HCT116 (cell line): ENCODE measurements at regions not wholly inside any gene's neighbourhood (a gene's known extent, or its start where the extent isn't known, plus 50 kb on each side); places are given as distances from the start of the nearest gene placed in this dataset.

Source experiments
- ATAC-seq: fragments of 200-7000 bp; cut with Tn5 transposase; 2 replicates; pipeline ENCODE4 v1.9.1; 2020; ENCODE audit warnings: mild to moderate bottlenecking, moderate library complexity
- BruUV-seq: library from RNA; stranded (reverse); fragments of 400-500 nt; replicated peaks from 2 replicates; lab custom pipeline; 2021; lab: Mats Ljungman, UMichigan
- CTCF ChIA-PET: fragments of 300-600 bp; sonication (Branson Sonifier 250); formaldehyde crosslinking; loops from one replicate; lab custom pipeline; 2021; ENCODE audit warnings: antibody characterized with exemption; lab: Charles Lee
- POLR2A ChIA-PET: fragments of 300-600, 350-600 bp; sonication (Branson Sonifier 250); formaldehyde crosslinking; loops from one replicate; lab custom pipeline; 2021; ENCODE audit warnings: antibody characterized with exemption; lab: Charles Lee
- RAD21 ChIA-PET, 2 experiments: fragments of 300-600 bp; sonication (Branson Sonifier 250); formaldehyde crosslinking; loops; one replicate each; lab custom pipeline; 2023; ENCODE audit warnings: low total read pairs in 2 of 2; ENCODE audit not compliant: uncharacterized antibody in 2 of 2, unreplicated experiment in 2 of 2, low non-redundant PET in 1 of 2; lab: Charles Lee
- DNase-seq: peaks from one replicate; pipeline ENCODE4 v3.0.0-alpha.2; 2010; ENCODE audit warnings: low read depth, low spot score
- H2AFZ ChIP-seq: fragments of 200-600 bp; shearing (Covaris generic), sonication (generic); 2 replicates; pipeline ENCODE4 v1.6.1; 2017; ENCODE audit warnings: low read depth, mixed run types, mixed read lengths, antibody characterized with exemption, low read length; ENCODE audit not compliant: poor library complexity, severe bottlenecking
- H3K27ac ChIP-seq: 2 replicates; pipeline ENCODE4 v1.5.1; 2012; ENCODE audit warnings: low read depth, low read length
- H3K27me3 ChIP-seq: fragments of 200-600 bp; sonication (generic); 2 replicates; pipeline ENCODE4 v1.6.1; 2016; ENCODE audit warnings: mixed run types, low read length, mixed read lengths; ENCODE audit not compliant: insufficient read depth
- H3K36me3 ChIP-seq, 2 experiments: fragments of 200-500 bp in 1 of 2; fragments of 200-600 bp in 1 of 2; sonication (Bioruptor generic) in 1 of 2; sonication (generic) in 1 of 2; 2 replicates each; pipeline versions ENCODE4 v1.5.1 to v1.6.1; 2014 to 2016; ENCODE audit warnings: low read length in 2 of 2, inconsistent platforms in 1 of 2, mixed read lengths in 1 of 2, mixed run types in 1 of 2; ENCODE audit not compliant: insufficient read depth in 2 of 2, control insufficient read depth in 1 of 2
- H3K4me1 ChIP-seq, 2 experiments: fragments of 200-600 bp in 1 of 2; sonication (generic) in 1 of 2; 2 replicates each; pipeline versions ENCODE4 v1.5.1 to v1.6.1; 2012 to 2017; ENCODE audit warnings: low read length in 2 of 2, inconsistent platforms in 1 of 2, mild to moderate bottlenecking in 1 of 2, mixed read lengths in 1 of 2, mixed run types in 1 of 2, moderate library complexity in 1 of 2; ENCODE audit not compliant: insufficient read depth in 2 of 2, control insufficient read depth in 1 of 2
- H3K4me2 ChIP-seq: fragments of 200-600 bp; sonication (generic); 2 replicates; pipeline ENCODE4 v1.6.1; 2017; ENCODE audit warnings: mixed run types, low read length, mixed read lengths
- H3K4me3 ChIP-seq, 2 experiments: fragments of 200-600 bp in 1 of 2; sonication (generic) in 1 of 2; replicated peaks in 1 of 2; 2 replicates each; pipeline ENCODE4 v1.5.1; 2011 to 2016; ENCODE audit warnings: low read length in 2 of 2, control low read depth in 1 of 2, low read depth in 1 of 2, mild to moderate bottlenecking in 1 of 2, mixed read lengths in 1 of 2, mixed run types in 1 of 2
- H3K79me2 ChIP-seq: fragments of 200-600 bp; sonication (generic); 2 replicates; pipeline ENCODE4 v1.6.1; 2017; ENCODE audit warnings: mild to moderate bottlenecking, mixed run types, low read length, moderate library complexity, mixed read lengths; ENCODE audit not compliant: insufficient read depth
- H3K9ac ChIP-seq: fragments of 200-600 bp; sonication (generic); 2 replicates; pipeline ENCODE4 v1.6.1; 2016; ENCODE audit warnings: low read length, mixed read lengths
- H3K9me2 ChIP-seq: fragments of 200-600 bp; sonication (generic), shearing (Covaris generic); 2 replicates; pipeline ENCODE4 v1.6.1; 2017; ENCODE audit warnings: mixed run types, mild to moderate bottlenecking, moderate library complexity; ENCODE audit not compliant: insufficient read depth
- H3K9me3 ChIP-seq, 2 experiments: fragments of 200-500 bp in 1 of 2; fragments of 200-600 bp in 1 of 2; sonication (Bioruptor generic) in 1 of 2; sonication (generic) in 1 of 2; 2 replicates each; pipeline ENCODE4 v1.6.1; 2014 to 2017; ENCODE audit warnings: low read length in 2 of 2, mixed read lengths in 2 of 2, inconsistent platforms in 1 of 2, low read depth in 1 of 2, mild to moderate bottlenecking in 1 of 2, mixed run types in 1 of 2, moderate library complexity in 1 of 2; ENCODE audit not compliant: control insufficient read depth in 1 of 2, insufficient read depth in 1 of 2
- H4K20me1 ChIP-seq: fragments of 200-600 bp; sonication (generic), shearing (Covaris generic); 2 replicates; pipeline ENCODE4 v1.6.1; 2017; ENCODE audit warnings: mixed run types, mild to moderate bottlenecking, moderate library complexity; ENCODE audit not compliant: insufficient read depth
- ATF3 ChIP-seq: IDR thresholded peaks from 2 replicates; pipeline ENCODE4 v1.6.1; 2012
- CTCF ChIP-seq, 3 experiments: fragments of 200-600 bp in 1 of 3; sonication (generic) in 1 of 3; IDR thresholded peaks in 2 of 3; conservative IDR thresholded peaks in 1 of 3; 2 replicates each; pipeline ENCODE4 v1.5.1; 2012 to 2017; ENCODE audit warnings: low read depth in 2 of 3, low read length in 2 of 3, antibody characterized with exemption in 1 of 3, borderline replicate concordance in 1 of 3, control low read depth in 1 of 3, mild to moderate bottlenecking in 1 of 3, mixed read lengths in 1 of 3, mixed run types in 1 of 3, moderate library complexity in 1 of 3; ENCODE audit not compliant: insufficient read depth in 1 of 3
- EGR1 ChIP-seq: IDR thresholded peaks from 2 replicates; pipeline ENCODE4 v1.6.1; 2012; ENCODE audit warnings: low read depth
- ELF1 ChIP-seq: IDR thresholded peaks from 2 replicates; pipeline ENCODE4 v1.6.1; 2012; ENCODE audit warnings: low read depth, borderline replicate concordance
- EZH2 ChIP-seq: fragments of 200-600 bp; sonication (generic); IDR thresholded peaks from 2 replicates; pipeline ENCODE4 v1.6.1; 2017; ENCODE audit warnings: antibody characterized with exemption, mixed run types
- EZH2phosphoT487 ChIP-seq: fragments of 200-600 bp; IDR thresholded peaks from 2 replicates; pipeline ENCODE4 v1.6.1; 2018; ENCODE audit warnings: antibody characterized with exemption, borderline replicate concordance
- FOSL1 ChIP-seq: IDR thresholded peaks from 2 replicates; pipeline ENCODE4 v1.6.1; 2012; ENCODE audit warnings: low read depth
- JUND ChIP-seq: IDR thresholded peaks from 2 replicates; pipeline ENCODE4 v1.6.1; 2012
- MAX ChIP-seq: IDR thresholded peaks from 2 replicates; pipeline ENCODE4 v1.6.1; 2012
- POLR2A ChIP-seq: IDR thresholded peaks from 2 replicates; pipeline ENCODE4 v1.7.0; 2011; ENCODE audit warnings: borderline replicate concordance; ENCODE audit not compliant: insufficient read depth, insufficient read length; ENCODE audit errors: extremely low read depth
- RAD21 ChIP-seq: IDR thresholded peaks from 2 replicates; pipeline ENCODE4 v1.6.1; 2012; ENCODE audit warnings: low read depth, mild to moderate bottlenecking
- REST ChIP-seq: IDR thresholded peaks from 2 replicates; pipeline ENCODE4 v1.6.1; 2012; ENCODE audit warnings: low read depth
- SP1 ChIP-seq: IDR thresholded peaks from 2 replicates; pipeline ENCODE4 v1.6.1; 2012; ENCODE audit warnings: low read depth
- ZFX ChIP-seq: fragments of 450-650 bp; IDR thresholded peaks from 2 replicates; pipeline ENCODE4 v1.6.1; 2017
- ZNF274 ChIP-seq: fragments of 200-500 bp; sonication (Bioruptor generic); IDR thresholded peaks from 2 replicates; pipeline ENCODE4 v1.6.1; 2014; ENCODE audit warnings: mild to moderate bottlenecking, low read depth, low read length, inconsistent platforms
- intact Hi-C: fragments of 100-400 bp; cut with micrococcal nuclease; formaldehyde crosslinking; loops from 2 replicates; pipeline ENCODE4 v1.10.0; 2022

GRCh38 chr4:19806865-19807264 is 444.8 kb upstream of the SLIT2 start (continued):
- TF ChIP-seq CTCF (IDR thresholded peaks at IDR 0.05 in 2 of 3, conservative IDR thresholded peaks at IDR 0.05 in 1 of 3; ENCODE audit: borderline replicate concordance in 1 of 3, insufficient read depth in 1 of 3, low read depth in 2 of 3, low read length in 2 of 3) (no peak), FOSL1 (no peak), JUND (no peak)
- TF ChIP-seq, all 23 proteins: peak for 0

GRCh38 chr4:19803406-19803805 is 448.3 kb upstream of the SLIT2 start:
- no peak overlapping the region for H2AFZ ChIP-seq
- no peaks in the 10 kb centered on the region for H4K20me1 ChIP-seq
- H3K9me3 ChIP-seq, result no peaks in the 10 kb centered on the region
- ChIA-PET POLR2A (no interaction called here), CTCF (no interaction called here), RAD21 (no interaction called here)
- intact Hi-C loops, result no loop called here
- no peaks in the 10 kb centered on the region for H3K4me1 ChIP-seq
- ATAC-seq, result no peak
- H3K9me2 ChIP-seq, result no peaks in the 10 kb centered on the region
- BruUV-seq, result no TSS peak
- no peak overlapping the region for H3K9ac ChIP-seq
- no peak overlapping the region for H3K4me3 ChIP-seq
- no peak overlapping the region for H3K4me2 ChIP-seq
- H3K36me3 ChIP-seq, result no peaks in the 10 kb centered on the region
- no peaks in the 10 kb centered on the region for H3K27me3 ChIP-seq
- no peak for DNase-seq
- H3K79me2 ChIP-seq, result no peaks in the 10 kb centered on the region
- H3K27ac ChIP-seq, result no peak overlapping the region
- TF ChIP-seq JUND, result no peak
- TF ChIP-seq SP1, result no peak
- no peak for TF ChIP-seq EZH2phosphoT487
- no peak for TF ChIP-seq REST
- no peak for TF ChIP-seq ATF3
- TF ChIP-seq POLR2A, result no peak
- no peak for TF ChIP-seq ZFX
- no peak for TF ChIP-seq ZNF274
- no peak for TF ChIP-seq MAX
- TF ChIP-seq RAD21, result no peak
- no peak for TF ChIP-seq ELF1
- TF ChIP-seq EZH2, result no peak
- no peak for TF ChIP-seq EGR1
- no peak for TF ChIP-seq CTCF (IDR thresholded peaks at IDR 0.05 in 2 of 3, conservative IDR thresholded peaks at IDR 0.05 in 1 of 3; ENCODE audit: borderline replicate concordance in 1 of 3, insufficient read depth in 1 of 3, low read depth in 2 of 3, low read length in 2 of 3)
